IPS-NIHi7 (cell line): ENCODE measurements at regions not wholly inside any gene's neighbourhood (a gene's known extent, or its start where the extent isn't known, plus 50 kb on each side); places are given as distances from the start of the nearest gene placed in this dataset.

ENCODE experiments used
- DNase-seq: peaks from one replicate; pipeline ENCODE4 v3.0.0; 2012; ENCODE audit warnings: mixed read lengths; ENCODE audit errors: extremely low spot score

- DNase-seq = no peak
These were observed 193.7 kb downstream of the PTPN20 start for GRCh38 chr10:47104786-47105385.

- DNase-seq = no peak
These were observed 192.8 kb upstream of the GDF10 start for GRCh38 chr10:47107007-47107747.

GRCh38 chr10:47109906-47110305 is 190.1 kb upstream of the GDF10 start:
- no peak for DNase-seq

GRCh38 chr10:47111329-47111862 is 188.6 kb upstream of the GDF10 start:
- DNase-seq = peak; percentile 73

GRCh38 chr10:47112612-47113011 is 187.4 kb upstream of the GDF10 start:
- DNase-seq = no peak

GRCh38 chr10:47113907-47114500 is 186.0 kb upstream of the GDF10 start:
- DNase-seq = no peak

GRCh38 chr10:47114680-47115186 is 185.3 kb upstream of the GDF10 start:
- DNase-seq = no peak

GRCh38 chr10:47115322-47115721 is 184.7 kb upstream of the GDF10 start:
- no peak for DNase-seq

- DNase-seq = no peak
These were observed 183.6 kb upstream of the GDF10 start for GRCh38 chr10:47116445-47116844.

- no peak for DNase-seq
These were observed 181.7 kb upstream of the GDF10 start for GRCh38 chr10:47118326-47118725.

- no peak for DNase-seq
These were observed 178.7 kb upstream of the GDF10 start for GRCh38 chr10:47121336-47121735.

GRCh38 chr10:47123716-47124288 is 176.2 kb upstream of the GDF10 start:
- no peak for DNase-seq

GRCh38 chr10:47127188-47127785 is 172.7 kb upstream of the GDF10 start:
- no peak for DNase-seq

GRCh38 chr10:47130491-47130890 is 169.5 kb upstream of the GDF10 start:
- no peak for DNase-seq

GRCh38 chr10:47133871-47134570 is 166.0 kb upstream of the GDF10 start:
- DNase-seq = no peak

GRCh38 chr10:47136866-47137265 is 163.1 kb upstream of the GDF10 start:
- DNase-seq = no peak

- DNase-seq = no peak
These were observed 162.6 kb upstream of the GDF10 start for GRCh38 chr10:47137311-47137851.

GRCh38 chr10:47139121-47139520 is 160.9 kb upstream of the GDF10 start:
- no peak for DNase-seq

- no peak for DNase-seq
These were observed 159.1 kb upstream of the GDF10 start for GRCh38 chr10:47140761-47141348.

- no peak for DNase-seq
These were observed 158.6 kb upstream of the GDF10 start for GRCh38 chr10:47141349-47141748.

GRCh38 chr10:47143072-47143471 is 156.9 kb upstream of the GDF10 start:
- no peak for DNase-seq
